ENCODE measurements at regions not wholly inside any gene's neighbourhood (a gene's known extent, or its start where the extent isn't known, plus 50 kb on each side); places are given as distances from the start of the nearest gene placed in this dataset.

DNA sequence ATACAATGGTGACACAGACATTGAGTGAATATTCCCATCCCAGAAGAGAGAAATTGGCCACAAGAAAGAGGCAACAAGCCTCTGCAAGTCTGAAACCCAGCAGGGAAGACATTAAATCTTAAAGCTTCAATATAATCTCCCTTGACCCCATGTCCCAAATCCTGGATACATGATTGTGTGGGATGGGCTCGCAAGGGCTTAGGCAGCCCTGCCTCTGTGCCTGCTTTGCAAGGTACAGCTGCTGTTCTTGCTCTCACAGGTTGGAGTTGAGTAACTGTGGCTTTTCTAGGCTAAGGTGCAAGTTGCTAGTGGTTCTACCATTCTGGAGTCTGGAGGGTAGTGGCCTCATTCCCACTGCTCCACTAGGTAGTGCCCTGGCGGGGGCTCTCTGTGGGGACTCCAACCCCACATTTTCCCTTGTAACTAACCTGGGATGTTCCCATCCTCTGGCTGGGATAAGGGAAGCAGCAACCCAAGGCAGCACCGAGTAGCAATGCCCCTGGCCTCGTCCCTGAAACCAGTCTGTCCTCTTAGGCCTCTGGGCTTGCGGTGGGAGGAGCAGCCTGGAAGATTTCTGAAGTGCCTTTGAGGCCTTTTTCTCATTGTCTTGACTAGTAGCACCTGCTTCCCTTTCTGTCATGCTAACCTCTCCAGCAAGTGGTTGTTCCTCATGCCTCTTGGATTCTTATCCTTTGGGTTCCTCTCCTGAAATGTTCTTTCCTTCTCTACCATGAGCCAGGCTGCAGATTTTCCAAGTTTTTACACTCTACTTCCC lies 90.0 kb downstream of the FAM174B start:
- no peak for DNase-seq (ENCODE audit: low spot score)

GRCh38 chr15:92561754-92562153 lies 93.8 kb downstream of the FAM174B start:
- Mint-ChIP-seq H3K27me3 (ENCODE audit: unreplicated experiment) (peaks cover under 1% of the 10 kb centered on the region), H3K27ac (ENCODE audit: unreplicated experiment) (no peak overlapping the region), H3K36me3 (ENCODE audit: low read depth, unreplicated experiment) (peaks cover 7% of the 10 kb centered on the region), H3K4me3 (ENCODE audit: unreplicated experiment) (no peak overlapping the region), H3K4me1 (ENCODE audit: unreplicated experiment) (peaks cover 28% of the 10 kb centered on the region), H3K9me3 (ENCODE audit: unreplicated experiment) (no peaks in the 10 kb centered on the region)
- no peak for DNase-seq (ENCODE audit: low spot score)
- no peak for TF ChIP-seq CTCF (IDR thresholded peaks at IDR 0.05; ENCODE audit: unreplicated experiment)

More for the DNA sequence above, 90.0 kb downstream of the FAM174B start:
- peaks cover 2% of the 10 kb centered on the region for H3K27me3 Mint-ChIP-seq (ENCODE audit: unreplicated experiment)
- H3K4me3 Mint-ChIP-seq (ENCODE audit: unreplicated experiment), result no peak overlapping the region
- no peak overlapping the region for H3K27ac Mint-ChIP-seq (ENCODE audit: unreplicated experiment)
- peaks cover 30% of the 10 kb centered on the region for H3K36me3 Mint-ChIP-seq (ENCODE audit: low read depth, unreplicated experiment)
- no peak for TF ChIP-seq CTCF (IDR thresholded peaks at IDR 0.05; ENCODE audit: unreplicated experiment)
- no peaks in the 10 kb centered on the region for H3K9me3 Mint-ChIP-seq (ENCODE audit: unreplicated experiment)
- H3K4me1 Mint-ChIP-seq (ENCODE audit: unreplicated experiment), result peaks cover 33% of the 10 kb centered on the region

DNA sequence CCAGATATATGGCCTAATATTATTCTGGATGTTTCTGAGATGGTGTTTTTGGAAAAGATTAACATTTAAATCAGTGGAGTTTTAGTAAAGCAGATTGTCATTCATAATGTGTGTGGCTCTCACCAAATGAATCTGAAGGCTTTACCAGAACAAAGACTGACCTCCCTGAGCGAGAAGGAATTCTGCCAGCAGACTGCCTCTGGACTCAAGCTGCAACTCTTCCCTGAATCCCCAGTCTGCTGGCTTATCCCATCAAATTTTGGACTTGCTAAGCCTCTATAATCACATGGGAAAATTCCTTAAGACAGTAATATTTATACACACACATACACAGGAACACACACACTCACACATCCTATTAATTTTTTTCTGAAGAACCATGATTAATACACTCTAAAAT lies 102.3 kb downstream of the FAM174B start:
- no peak for DNase-seq (ENCODE audit: low spot score)
- Mint-ChIP-seq H3K36me3 (ENCODE audit: low read depth, unreplicated experiment) (no peaks in the 10 kb centered on the region), H3K27me3 (ENCODE audit: unreplicated experiment) (no peaks in the 10 kb centered on the region)

GRCh38 chr15:92545996-92546395 lies 109.6 kb downstream of the FAM174B start:
- Mint-ChIP-seq H3K4me3 (ENCODE audit: unreplicated experiment) (no peak overlapping the region), H3K27ac (ENCODE audit: unreplicated experiment) (no peak overlapping the region), H3K27me3 (ENCODE audit: unreplicated experiment) (peaks cover 4% of the 10 kb centered on the region), H3K9me3 (ENCODE audit: unreplicated experiment) (no peaks in the 10 kb centered on the region), H3K36me3 (ENCODE audit: low read depth, unreplicated experiment) (peaks cover 3% of the 10 kb centered on the region), H3K4me1 (ENCODE audit: unreplicated experiment) (no peaks in the 10 kb centered on the region)
- no peak for TF ChIP-seq CTCF (IDR thresholded peaks at IDR 0.05; ENCODE audit: unreplicated experiment)
- DNase-seq (ENCODE audit: low spot score), result no peak

More for the DNA sequence above, 102.3 kb downstream of the FAM174B start:
- no peak overlapping the region for H3K4me3 Mint-ChIP-seq (ENCODE audit: unreplicated experiment)
- no peak overlapping the region for H3K27ac Mint-ChIP-seq (ENCODE audit: unreplicated experiment)
- no peaks in the 10 kb centered on the region for H3K9me3 Mint-ChIP-seq (ENCODE audit: unreplicated experiment)
- H3K4me1 Mint-ChIP-seq (ENCODE audit: unreplicated experiment), result peaks cover 9% of the 10 kb centered on the region
- no peak for TF ChIP-seq CTCF (IDR thresholded peaks at IDR 0.05; ENCODE audit: unreplicated experiment)

Measured in endothelial cell (in vitro differentiated cells).